T-helper 1 cell (primary cell): ENCODE measurements at regions not wholly inside any gene's neighbourhood (a gene's known extent, or its start where the extent isn't known, plus 50 kb on each side); places are given as distances from the start of the nearest gene placed in this dataset.

Experiments
- DNase-seq, 5 donors: peaks; one replicate each; pipeline ENCODE4 v3.0.0-alpha.2; 2012 to 2020

DNA sequence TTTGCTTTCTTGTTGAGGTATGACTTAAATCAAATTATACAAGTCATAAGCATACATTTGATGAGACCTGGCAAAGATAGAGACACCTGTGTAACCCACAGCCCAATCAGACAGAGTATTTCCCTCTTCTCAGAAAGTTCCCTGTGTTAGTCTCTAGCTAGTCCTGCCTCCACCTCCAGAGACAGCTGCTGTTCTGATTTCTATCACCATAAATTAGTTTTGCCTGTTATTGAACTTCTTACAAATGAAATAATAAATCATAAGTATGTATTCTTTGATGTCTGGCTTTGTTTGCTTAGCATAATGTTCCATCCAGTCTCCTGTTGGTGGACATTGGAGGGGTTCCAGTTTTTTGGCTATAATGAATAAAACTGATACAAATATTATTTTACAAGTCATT lies 194.5 kb downstream of the ICE1 start:
- no peak for DNase-seq

DNA sequence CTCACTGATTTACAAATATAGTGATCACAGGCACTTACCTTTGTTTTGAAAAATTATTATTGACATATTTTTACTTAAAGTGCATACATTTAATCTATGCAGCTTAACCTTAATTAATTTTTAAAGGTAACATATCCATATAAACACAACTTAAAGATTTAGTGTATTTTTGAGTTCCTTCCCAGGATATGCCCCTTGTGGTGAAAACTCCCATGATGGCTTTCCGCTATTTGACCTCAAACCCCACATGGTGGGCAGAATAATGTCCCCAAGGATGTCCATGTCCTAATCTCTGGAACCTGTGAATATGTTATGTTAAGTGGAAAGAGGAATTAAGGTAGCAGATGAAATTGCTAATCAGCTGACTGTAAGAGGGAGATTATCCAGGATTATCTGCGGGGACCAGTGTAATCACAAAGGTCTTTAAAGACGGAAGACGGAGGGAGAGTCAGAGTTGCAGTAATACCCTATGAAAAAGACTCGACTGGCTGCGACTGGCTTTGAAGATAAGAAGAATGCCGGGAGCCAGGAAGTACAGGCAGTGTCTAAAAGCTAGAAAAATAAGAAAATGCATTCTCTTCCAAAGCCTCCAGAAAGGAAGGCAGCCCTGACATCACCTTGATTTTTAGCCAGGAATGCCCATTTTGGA lies 193.9 kb downstream of the ICE1 start:
- DNase-seq: no peak

DNA sequence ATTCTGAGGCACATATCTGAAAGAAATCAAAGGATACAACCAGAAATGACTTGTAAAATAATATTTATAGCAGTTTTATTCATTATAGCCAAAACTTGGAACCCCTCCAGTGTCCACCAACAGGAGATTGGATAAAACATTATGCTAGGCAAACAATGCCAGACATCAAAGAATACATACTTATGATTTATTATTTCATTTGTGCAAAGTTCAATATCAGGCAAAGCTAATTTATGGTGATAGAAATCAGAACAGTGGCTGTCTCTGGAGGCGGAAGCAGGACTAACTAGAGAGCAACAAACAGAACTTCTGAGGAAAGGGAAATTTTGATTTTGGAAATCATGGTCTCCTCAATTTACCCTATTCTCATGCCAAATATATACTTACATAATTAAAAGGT lies 193.1 kb downstream of the ICE1 start:
- DNase-seq: no peak

DNA sequence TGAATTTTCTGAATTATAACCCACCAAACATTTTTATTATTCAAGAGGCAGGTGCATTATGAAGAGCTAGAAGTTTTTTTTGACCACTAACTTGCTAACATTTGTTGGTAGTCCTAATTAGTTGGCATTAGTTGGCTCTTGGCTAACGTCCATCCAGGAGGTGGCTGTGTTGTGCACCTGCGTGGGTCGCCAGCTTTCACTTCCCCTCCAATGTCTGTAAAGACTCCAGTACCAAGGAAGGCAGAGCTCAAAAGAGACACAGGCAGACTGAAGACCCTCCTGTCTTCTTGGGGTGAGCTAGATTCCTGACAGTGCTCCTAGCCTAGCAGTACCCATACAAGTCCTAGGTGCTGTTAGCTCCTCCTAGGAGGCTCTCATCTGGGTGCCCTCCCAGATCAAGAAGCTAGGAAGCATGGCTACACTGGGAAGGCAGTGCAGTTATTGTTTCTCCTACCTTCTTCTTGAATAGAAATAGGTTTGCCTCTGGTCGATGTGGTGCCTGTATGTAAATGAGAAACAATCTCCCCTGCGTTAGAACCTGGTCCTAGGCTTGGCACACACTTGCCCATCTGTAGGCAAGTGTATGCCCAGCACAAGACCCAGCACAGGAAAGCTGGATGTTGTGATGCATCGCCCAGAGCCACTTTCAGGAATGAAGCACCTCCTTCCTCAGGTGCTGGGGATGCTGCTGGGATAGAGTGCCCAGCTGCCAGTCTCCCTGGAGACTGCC lies 190.9 kb downstream of the ICE1 start:
- no peak for DNase-seq

DNA sequence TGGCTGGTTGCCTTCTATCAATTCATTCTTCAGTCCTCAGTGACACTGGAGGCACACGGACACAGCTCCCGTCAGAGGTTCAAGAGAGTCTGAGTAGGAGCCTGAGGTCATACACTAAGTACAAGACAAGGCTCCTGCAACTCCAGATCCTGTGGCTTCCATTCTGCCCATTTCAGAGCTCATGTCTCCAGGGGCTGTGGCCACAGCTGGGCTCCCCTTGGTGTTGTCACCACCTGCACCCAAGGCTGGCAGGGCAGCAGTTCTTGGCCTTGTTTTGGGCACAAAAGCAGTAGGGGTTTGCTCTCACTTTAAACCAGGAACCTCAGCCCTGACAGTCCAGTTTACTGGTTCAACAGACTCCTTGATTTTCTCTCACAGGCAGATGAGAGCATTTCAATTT lies 189.6 kb downstream of the ICE1 start:
- DNase-seq: no peak

DNA sequence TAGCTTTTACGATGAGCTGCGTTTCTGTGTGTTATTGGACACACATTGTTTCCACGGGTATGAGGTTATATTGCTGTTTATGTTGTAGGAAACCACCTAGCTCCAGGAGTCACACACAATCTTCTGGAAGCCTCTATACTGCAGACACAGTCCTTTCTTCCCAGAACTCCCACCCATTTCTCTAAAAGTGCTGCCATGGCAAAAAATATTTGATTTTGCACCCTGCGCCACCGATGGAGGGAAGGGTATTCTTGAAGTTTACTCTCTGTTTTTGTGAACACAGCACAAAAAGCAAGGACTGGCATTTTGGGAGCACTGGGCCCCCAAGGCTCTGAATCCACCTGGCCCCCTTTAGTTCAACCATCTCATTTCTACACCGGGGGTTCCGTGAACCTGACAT lies 187.5 kb downstream of the ICE1 start:
- DNase-seq: no peak

DNA sequence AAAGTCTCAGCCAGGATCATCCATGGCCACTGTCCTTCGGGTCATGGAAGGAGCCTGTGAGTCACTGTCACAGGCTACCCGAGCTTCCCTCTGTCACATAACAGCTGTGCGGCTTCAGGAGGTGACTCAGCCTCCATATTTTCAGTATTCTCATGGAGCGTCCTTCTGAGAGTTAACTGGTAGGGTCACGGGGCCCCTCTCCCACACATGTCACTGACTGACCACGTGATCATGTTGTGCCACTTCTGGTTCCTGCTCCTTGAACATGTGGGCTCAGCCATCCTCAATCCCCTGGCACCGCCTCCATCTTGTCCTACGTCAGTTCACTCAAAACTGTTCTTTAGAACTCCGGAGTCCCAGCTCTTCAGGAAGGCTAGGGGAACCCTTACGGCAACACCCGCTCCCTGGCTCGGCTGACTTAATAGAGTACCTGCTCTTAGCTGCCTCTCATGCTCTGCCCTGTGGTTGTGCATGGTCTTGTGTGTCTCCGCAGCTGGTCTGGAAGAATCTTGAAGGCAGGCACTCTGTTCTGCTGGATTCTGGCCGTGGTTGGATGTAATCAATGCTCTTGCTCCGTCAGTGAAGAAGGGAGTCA lies 182.8 kb downstream of the ICE1 start:
- DNase-seq: no peak

DNA sequence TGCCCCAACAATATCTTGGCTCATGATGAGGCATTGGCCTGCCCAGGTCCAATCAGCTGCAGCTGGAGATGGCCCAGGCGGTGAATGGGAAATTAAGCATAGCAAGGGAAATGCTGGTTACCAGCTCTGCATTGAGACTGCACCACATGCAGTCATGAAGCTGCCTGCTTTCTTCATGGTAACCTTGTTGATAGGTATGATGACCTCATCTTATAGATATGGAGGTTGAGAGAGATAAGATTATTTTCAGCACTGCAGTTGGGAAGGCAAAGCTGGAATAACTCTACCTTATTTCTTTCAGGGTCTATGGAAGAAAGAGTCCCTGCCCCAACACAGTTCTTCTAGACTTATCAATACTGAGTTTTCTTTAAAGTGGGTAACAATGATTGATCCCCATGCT lies 180.1 kb downstream of the ICE1 start:
- DNase-seq: no peak

DNA sequence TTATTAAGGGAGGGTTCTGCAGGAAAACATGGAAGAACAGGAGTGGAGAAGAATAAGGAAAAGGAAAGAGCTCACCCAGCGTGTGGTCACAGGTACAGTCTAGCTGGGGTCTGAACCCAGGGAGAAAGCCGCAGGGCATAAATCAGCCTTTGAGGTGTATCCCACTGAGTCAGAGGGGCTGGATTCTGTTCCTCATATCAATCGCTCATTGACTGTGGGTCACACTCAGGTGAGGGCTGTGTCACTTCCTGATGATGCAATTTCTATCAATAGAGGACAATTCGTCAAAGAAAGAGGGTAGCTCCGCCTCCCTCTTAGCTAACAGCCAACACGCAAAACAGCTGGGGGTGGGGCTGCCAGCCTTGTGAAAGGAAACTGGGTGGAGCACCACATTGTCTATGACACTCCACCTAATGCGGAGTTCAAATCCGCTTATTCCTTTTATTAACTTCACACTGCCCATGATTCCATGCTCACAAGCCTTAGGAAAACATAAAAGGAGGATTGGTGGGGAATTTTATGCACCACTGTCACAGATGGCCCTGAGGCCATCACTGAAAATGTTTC lies 176.2 kb downstream of the ICE1 start:
- DNase-seq: no peak

DNA sequence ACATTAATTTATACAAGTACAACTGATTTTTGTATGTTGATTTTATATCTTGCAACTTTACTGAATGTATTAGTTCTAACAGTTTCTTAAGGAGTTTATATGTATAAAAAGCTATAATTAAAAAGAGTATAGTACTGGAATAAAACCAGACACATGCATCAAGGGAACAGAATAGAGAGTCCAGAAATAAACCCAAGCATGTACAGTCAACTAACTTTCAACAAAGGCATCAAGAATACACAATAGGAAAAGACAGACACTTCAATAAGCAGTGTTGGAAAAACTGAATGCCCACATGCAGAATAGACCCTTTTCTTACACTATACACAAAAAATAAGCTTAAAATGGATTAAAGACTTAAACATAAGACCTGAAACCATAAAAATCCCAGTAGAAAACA lies 170.9 kb downstream of the ICE1 start:
- no peak for DNase-seq

DNA sequence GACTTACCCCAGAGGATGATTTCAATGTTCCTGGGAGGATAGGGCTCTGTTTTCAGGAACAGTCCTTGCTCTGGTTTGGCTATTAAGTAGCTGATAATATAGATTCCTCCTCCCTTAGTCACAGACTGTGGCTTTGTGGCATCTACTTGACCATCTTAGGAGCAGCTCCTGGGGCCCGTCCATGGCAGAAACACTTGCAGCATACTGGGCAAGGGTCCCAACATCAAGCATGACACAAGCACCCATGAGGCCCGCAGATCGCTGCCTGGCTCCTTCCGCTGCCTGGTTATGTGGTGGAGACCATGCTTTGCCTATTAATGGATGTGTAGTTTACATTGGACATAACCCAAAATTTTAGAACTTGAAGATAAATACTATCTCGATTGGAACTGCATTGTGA lies 170.1 kb downstream of the ICE1 start:
- DNase-seq: no peak

DNA sequence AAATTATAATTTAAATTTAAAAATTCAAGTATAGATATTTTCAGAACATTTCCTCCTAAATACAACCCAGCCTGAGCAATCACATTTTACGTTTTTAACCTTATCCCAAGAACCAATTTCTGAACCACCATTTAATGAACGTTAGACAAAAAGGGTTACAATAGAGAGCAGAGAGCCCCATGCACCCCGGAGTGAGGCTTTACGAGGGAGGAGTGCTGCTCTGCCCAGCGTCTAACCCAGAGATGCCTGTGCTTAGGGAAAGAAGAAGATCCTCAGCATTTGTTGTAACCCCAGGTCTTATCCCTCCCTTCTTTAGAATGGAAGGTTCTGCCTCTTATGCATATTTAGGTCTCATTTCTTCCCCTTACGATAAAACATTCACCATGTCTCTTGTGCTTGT lies 169.1 kb downstream of the ICE1 start:
- no peak for DNase-seq

DNA sequence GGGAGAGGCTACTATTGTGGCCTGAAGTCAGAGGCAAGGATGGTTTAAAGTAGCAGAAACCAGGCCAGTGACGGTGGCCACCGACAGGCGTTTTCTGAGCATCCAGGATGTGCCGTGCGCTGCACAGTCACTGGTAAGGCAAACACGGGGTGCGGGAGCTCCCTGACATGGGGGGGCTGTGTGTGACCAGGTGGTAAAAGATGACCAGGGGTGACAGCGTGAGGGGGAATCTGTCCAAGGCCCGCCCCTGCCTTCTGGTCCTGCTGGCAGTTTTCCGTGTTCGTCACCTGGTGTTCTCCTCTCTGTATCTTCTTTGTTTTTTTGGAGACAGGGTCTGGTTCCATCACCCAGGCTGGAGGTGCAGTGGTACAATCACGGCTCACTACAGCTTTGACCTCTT lies 167.4 kb downstream of the ICE1 start:
- DNase-seq: no peak

DNA sequence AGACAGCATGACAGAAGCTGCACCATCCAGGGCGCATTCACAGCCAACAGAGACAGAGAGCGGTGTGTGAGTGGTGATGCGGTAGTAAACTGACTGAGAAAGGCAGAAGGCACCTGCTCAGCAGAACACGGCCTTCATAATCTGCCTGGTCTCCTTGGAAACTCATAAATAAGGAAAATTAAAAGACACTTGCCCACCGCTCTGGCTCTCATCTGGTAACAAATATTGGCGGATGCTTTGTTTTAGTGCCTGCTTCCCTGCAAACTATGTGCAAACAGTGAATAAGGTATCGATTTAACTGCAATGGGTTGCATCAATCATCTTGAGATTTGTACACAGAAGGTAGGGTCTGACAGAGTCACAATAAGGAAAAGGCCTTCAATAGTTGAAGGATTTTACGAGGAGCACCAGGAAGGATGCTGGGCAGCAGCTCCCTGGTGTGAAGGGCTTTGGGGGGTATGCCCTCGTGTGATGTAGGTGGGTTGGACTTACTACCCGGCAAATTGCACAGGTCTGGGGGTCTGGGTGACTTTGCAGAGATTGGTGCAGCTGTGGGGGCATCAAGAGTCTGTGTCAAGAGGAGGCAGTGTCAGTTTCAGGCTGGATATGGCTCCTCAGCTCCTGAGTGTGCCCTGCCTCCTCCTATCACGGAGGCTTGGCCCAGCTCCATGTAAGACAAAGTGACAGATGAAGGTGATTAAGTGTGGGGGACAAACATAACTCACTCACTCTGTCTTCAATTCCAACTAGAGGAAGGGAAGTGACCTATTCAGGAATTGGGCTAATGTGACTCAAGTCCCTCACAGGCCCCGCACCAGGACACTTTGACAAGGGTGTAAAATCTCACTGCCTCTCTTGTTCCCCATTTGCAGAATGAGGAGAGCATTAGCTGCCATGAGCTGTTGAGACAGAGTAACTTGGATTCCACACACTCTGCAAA lies 166.7 kb downstream of the ICE1 start:
- no peak for DNase-seq

DNA sequence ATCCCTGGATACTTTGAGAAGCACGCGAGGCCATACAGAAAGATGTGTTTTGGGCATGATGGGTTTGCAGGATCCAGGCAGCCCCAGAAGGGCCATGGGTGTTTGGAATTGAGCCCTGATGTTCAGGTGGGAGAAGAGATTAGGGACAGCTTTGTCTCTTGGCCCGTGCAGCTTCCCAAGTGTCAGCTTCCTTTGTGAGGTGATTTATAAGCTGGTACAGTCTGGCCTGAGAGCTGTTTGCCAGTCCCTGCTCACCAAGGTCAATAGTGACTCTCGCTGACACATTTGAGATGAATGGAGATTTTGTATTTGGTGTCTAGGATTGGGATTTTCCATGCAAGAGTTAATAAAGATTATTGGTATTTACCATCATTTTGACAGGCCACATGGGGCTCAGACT lies 165.9 kb downstream of the ICE1 start:
- no peak for DNase-seq

DNA sequence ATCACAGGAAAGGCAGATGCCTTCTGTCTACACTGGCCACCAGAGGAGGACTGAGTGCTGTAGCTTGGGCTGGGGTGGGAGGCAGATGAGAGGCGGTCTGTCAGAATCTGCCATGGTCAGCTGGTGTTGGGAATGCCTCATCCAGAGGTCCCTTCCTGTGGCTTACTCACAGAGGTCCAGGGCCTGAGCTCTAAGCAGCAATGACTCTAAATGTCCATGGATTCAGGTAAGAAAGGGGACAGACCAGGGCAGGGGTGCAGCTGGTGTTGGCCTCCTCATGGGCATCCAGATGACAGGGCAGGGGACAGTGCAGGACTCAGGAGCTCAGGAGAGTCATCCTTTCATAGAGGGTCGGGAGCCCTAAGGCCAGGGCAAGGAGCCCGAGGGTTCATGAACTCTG lies 165.0 kb downstream of the ICE1 start:
- no peak for DNase-seq

DNA sequence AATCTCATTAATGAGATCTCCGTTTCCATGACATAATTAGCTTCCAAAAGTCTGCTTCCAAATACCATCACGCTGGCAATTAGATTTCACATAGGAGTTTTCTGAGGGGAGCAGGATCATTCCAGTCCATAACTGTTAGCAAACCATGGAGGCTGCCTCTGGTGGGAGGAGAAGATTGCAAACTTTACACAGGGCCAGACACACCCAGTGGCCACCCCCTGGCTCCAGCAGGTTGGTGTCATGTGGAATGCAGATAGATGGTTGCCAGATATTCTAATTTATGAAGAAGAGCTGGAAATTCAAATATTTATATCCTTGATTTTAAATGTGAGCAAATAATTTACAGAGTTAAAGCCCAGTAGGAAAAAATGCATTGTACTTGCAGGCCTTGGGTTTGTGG lies 164.2 kb downstream of the ICE1 start:
- no peak for DNase-seq

DNA sequence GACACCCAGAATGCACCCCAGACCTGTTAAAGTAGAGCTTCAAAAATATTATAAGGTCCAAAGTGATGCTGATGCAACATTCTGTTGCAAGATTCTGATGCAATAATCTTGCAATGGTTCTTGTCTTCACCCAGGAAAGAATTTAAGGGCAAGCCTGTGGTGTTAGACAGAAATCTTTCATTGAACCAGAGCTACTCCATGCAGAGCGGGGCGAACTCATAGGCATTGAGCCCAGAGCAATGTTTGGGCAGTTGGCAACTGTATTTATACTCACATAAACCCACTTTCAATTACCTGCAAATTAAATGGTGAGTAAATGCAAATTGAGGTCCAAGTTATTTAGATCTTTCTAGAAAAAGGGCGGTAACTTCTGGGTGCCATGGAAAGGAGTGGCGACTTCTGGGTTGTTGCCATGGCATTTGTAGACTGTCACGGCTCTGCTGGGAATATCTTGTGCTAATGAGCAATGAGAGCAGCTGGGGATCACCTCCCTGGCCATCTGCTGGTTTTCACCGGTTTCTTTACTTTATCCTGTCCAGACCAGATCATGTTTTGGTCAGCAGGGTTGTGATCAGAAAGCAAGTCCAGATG lies 163.4 kb downstream of the ICE1 start:
- peak in 1 of 5 donors; percentile 8 for DNase-seq

DNA sequence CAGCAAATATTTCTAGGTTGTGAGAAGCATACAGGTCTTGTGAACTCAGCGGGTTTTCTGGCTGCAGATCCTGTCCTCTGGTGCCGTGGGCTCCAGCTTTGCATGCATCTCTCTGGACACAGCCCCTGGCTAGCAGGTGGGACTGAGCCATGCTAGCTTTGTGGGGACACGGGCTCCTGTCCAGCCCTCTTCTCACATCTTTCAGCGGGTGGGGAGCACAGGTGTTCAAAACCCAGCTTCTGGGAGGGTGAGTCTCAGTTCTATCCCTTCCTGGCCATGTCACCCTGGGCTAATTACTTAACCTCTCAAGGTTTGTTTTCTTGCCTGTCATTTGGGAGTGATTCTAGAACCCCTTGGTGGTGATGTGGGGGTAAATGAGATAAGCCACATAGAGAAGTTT lies 162.3 kb downstream of the ICE1 start:
- DNase-seq: no peak

DNA sequence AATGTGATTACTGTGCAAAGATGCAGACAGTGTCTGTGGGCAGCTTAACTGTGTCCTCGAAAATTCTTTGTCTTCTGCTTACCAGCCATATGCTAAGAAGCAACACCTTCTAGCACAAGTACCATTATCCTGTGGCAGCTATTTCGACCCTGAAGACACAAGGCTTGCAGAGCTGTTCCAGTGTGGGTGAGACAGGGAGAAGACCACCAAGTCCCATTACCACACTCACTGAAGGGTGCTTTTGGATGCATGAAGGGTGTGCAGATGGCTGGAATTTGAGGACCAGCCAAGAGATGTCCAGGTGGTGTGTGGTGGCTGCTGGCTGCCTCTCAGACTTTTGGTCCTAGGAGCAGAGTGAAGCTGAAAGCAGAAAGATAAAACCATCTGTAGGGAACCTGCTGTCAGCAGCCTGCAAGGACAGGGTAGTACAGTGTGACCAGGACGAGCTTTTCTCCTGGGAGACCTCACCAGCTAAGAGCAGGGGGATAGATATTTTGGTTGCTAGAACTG lies 161.8 kb downstream of the ICE1 start:
- DNase-seq: no peak

DNA sequence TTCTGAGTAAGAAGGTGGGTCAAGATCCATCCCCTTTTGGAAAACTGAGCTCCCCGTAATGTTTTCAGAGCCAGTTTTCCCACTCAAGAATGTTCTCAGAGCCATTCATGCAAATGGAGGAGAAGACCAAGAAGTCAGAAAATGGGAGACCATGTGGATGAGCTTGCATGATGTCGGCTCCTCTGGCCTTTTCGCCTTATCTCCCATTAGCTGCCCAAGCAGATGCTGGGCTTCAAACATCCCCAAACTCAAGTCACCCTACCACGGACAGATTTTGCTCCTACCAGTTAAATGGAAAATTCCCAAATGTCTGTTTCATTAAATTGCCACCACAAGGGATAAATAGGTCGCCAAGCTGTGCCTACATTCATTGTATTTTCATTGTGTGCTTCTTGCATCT lies 161.4 kb downstream of the ICE1 start:
- DNase-seq: no peak

DNA sequence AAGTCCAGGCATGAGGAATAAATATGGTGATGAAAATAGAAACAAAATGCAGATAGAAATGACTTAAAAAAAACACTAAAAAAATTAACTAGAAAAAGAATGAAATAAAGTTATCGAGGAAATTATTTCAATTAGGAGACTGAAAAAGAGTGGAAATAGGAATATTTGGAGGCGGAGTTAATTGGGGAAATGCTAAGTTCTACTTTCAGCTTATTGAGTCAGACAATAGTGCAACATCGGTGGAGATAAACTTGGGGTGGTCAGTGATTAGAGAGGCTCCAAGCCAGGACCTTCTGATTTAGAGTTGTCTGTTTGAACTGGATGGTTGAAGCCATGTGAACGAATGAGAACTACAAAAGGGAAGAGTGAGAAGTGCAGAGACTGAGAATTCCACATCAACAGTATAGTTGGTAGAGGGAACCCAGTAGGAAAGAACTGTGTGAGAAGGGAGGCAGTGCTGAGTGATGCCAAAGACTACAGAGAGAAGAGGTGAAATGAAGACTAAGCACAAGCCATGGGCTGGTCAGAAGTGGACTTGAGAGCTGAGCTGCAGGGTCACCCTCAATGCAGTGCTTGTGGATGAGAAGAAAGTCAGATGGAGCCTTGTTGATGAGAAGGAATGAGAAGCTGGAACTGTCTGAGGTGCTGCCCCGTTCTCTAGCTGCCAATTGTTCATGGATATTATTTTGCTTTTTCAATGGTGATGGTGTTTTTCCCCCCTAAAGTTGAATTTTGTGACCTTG lies 160.7 kb downstream of the ICE1 start:
- no peak for DNase-seq
